ENCODE measurements at regions not wholly inside any gene's neighbourhood (a gene's known extent, or its start where the extent isn't known, plus 50 kb on each side); places are given as distances from the start of the nearest gene placed in this dataset.

DNA sequence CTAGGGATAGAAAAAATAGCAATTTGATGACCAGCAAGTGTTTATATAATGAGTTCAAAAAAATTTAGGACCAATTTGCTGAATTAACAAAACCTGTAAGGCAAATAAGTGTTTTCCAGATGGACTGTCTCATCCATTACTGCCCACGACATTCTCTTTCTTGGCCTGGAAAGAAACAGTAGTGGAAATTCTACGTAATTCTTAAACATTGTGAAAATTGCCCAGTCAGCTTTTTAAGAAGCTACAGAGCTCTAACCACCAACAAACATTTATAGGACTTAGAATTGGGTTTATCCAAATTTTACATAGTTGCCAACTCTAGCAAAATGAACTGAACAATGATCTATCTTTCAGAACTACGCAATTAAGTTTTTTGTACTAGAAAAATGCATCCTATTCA is 227.7 kb upstream of the PEX5L start (continued):
- TF ChIP-seq CTCF (conservative IDR thresholded peaks at IDR 0.05; ENCODE audit: low read depth in 2 of 2) (no peak), POLR2AphosphoS5 (IDR thresholded peaks at IDR 0.05; ENCODE audit: low read depth) (no peak), JUNB (IDR thresholded peaks at IDR 0.05; ENCODE audit: unreplicated experiment) (no peak)
- TF ChIP-seq, protein P1, sequence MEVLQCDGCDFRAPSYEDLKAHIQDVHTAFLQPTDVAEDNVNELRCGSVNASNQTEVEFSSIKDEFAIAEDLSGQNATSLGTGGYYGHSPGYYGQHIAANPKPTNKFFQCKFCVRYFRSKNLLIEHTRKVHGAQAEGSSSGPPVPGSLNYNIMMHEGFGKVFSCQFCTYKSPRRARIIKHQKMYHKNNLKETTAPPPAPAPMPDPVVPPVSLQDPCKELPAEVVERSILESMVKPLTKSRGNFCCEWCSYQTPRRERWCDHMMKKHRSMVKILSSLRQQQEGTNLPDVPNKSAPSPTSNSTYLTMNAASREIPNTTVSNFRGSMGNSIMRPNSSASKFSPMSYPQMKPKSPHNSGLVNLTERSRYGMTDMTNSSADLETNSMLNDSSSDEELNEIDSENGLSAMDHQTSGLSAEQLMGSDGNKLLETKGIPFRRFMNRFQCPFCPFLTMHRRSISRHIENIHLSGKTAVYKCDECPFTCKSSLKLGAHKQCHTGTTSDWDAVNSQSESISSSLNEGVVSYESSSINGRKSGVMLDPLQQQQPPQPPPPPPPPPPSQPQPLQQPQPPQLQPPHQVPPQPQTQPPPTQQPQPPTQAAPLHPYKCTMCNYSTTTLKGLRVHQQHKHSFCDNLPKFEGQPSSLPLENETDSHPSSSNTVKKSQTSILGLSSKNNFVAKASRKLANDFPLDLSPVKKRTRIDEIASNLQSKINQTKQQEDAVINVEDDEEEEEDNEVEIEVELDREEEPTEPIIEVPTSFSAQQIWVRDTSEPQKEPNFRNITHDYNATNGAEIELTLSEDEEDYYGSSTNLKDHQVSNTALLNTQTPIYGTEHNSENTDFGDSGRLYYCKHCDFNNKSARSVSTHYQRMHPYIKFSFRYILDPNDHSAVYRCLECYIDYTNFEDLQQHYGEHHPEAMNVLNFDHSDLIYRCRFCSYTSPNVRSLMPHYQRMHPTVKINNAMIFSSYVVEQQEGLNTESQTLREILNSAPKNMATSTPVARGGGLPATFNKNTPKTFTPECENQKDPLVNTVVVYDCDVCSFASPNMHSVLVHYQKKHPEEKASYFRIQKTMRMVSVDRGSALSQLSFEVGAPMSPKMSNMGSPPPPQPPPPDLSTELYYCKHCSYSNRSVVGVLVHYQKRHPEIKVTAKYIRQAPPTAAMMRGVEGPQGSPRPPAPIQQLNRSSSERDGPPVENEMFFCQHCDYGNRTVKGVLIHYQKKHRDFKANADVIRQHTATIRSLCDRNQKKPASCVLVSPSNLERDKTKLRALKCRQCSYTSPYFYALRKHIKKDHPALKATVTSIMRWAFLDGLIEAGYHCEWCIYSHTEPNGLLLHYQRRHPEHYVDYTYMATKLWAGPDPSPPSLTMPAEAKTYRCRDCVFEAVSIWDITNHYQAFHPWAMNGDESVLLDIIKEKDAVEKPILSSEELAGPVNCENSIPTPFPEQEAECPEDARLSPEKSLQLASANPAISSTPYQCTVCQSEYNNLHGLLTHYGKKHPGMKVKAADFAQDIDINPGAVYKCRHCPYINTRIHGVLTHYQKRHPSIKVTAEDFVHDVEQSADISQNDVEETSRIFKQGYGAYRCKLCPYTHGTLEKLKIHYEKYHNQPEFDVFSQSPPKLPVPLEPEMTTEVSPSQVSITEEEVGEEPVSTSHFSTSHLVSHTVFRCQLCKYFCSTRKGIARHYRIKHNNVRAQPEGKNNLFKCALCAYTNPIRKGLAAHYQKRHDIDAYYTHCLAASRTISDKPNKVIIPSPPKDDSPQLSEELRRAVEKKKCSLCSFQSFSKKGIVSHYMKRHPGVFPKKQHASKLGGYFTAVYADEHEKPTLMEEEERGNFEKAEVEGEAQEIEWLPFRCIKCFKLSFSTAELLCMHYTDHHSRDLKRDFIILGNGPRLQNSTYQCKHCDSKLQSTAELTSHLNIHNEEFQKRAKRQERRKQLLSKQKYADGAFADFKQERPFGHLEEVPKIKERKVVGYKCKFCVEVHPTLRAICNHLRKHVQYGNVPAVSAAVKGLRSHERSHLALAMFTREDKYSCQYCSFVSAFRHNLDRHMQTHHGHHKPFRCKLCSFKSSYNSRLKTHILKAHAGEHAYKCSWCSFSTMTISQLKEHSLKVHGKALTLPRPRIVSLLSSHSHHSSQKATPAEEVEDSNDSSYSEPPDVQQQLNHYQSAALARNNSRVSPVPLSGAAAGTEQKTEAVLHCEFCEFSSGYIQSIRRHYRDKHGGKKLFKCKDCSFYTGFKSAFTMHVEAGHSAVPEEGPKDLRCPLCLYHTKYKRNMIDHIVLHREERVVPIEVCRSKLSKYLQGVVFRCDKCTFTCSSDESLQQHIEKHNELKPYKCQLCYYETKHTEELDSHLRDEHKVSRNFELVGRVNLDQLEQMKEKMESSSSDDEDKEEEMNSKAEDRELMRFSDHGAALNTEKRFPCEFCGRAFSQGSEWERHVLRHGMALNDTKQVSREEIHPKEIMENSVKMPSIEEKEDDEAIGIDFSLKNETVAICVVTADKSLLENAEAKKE (CRISPR knock-in tag; IDR thresholded peaks at IDR 0.05), result no peak

GRCh38 chr3:180265551-180265950 is 228.8 kb upstream of the PEX5L start:
- no peak overlapping the region for H3K27ac ChIP-seq (ENCODE audit: low read depth)
- TF ChIP-seq REST (IDR thresholded peaks at IDR 0.05; ENCODE audit: unreplicated experiment), result no peak

More at GRCh38 chr3:180265551-180265950, 228.8 kb upstream of the PEX5L start:
- H3K79me2 ChIP-seq (replicated peaks; ENCODE audit: insufficient read depth), result no peaks in the 10 kb centered on the region
- no peaks in the 10 kb centered on the region for H3K36me3 ChIP-seq (ENCODE audit: insufficient read depth)
- no peaks in the 10 kb centered on the region for H4K20me1 ChIP-seq (replicated peaks; ENCODE audit: insufficient read depth)
- Mint-ChIP-seq H3K4me3 (no peak overlapping the region), H3K27me3 (ENCODE audit: insufficient read depth, low read depth, poor library complexity) (no peaks in the 10 kb centered on the region), H3K27ac (no peak overlapping the region), H3K36me3 (ENCODE audit: low read depth) (no peaks in the 10 kb centered on the region), H3K9me3 (peaks cover 12% of the 10 kb centered on the region), H3K4me1 (no peaks in the 10 kb centered on the region)
- no peak overlapping the region for H3K4me3 ChIP-seq
- no peaks in the 10 kb centered on the region for H3F3A ChIP-seq (replicated peaks; ENCODE audit: low read depth)
- no peaks in the 10 kb centered on the region for H3K4me1 ChIP-seq (ENCODE audit: insufficient read depth)
- H2AFZ ChIP-seq, result 0 out of 2 replicates have a peak overlapping the region, but pooled peaks have one; percentile 9
- H3K4me2 ChIP-seq, result no peak overlapping the region
- ATAC-seq, result no peak
- no peaks in the 10 kb centered on the region for H3K27me3 ChIP-seq (ENCODE audit: insufficient read depth)
- DNase-seq (ENCODE audit: low spot score), result no peak
- peaks cover 10% of the 10 kb centered on the region; the same call in 1 of the 2 replicates for H3K9me2 ChIP-seq (ENCODE audit: insufficient read depth)

All from GM23338 (cell line).